ENCODE measurements at regions not wholly inside any gene's neighbourhood (a gene's known extent, or its start where the extent isn't known, plus 50 kb on each side); places are given as distances from the start of the nearest gene placed in this dataset.
"Not testable (repeated sequence)": the region's sequence is repeated elsewhere in the genome, so short reads cannot be mapped to it uniquely, and the experiment has no call there.

DNA sequence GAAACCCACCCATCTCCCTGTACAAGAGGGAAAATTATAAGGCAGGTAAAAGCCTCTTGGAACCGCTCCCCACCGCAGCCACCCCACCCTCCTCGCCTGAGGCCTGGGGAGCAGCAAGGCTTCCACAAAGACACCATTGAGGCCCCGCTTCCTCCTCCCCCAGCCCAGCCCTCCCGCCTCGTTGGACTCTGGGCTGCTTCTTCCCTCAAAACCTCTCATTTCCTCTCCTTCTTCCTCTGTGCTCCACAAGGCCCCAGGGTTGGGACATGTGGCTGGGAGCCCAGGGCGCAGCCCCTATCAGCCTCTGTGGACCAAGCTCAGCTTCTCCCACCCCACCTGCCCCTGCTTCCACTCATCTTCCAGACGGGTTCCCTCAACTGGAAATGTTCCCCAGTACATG, 185.6 kb downstream of the TBC1D2B start:
- TF ChIP-seq, protein P1, sequence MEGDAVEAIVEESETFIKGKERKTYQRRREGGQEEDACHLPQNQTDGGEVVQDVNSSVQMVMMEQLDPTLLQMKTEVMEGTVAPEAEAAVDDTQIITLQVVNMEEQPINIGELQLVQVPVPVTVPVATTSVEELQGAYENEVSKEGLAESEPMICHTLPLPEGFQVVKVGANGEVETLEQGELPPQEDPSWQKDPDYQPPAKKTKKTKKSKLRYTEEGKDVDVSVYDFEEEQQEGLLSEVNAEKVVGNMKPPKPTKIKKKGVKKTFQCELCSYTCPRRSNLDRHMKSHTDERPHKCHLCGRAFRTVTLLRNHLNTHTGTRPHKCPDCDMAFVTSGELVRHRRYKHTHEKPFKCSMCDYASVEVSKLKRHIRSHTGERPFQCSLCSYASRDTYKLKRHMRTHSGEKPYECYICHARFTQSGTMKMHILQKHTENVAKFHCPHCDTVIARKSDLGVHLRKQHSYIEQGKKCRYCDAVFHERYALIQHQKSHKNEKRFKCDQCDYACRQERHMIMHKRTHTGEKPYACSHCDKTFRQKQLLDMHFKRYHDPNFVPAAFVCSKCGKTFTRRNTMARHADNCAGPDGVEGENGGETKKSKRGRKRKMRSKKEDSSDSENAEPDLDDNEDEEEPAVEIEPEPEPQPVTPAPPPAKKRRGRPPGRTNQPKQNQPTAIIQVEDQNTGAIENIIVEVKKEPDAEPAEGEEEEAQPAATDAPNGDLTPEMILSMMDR (IDR thresholded peaks at IDR 0.05; ENCODE audit: control extremely low read depth in 1 of 3, insufficient read depth in 1 of 3, low read depth in 1 of 3, low read length in 3 of 3), result not testable (repeated sequence)
- not testable (repeated sequence) for TF ChIP-seq EZH2 (IDR thresholded peaks at IDR 0.05; ENCODE audit: low read depth, low read length, severe bottlenecking); SIN3A (conservative IDR thresholded peaks at IDR 0.05 in 1 of 2, IDR thresholded peaks at IDR 0.05 in 1 of 2; ENCODE audit: low read depth in 1 of 2, low read length in 2 of 2); EP300 (IDR thresholded peaks at IDR 0.05; ENCODE audit: borderline replicate concordance in 1 of 2, low read depth in 2 of 2, low read length in 2 of 2); KDM5A (IDR thresholded peaks at IDR 0.05; ENCODE audit: low read length); TCF12 (IDR thresholded peaks at IDR 0.05; ENCODE audit: low read depth, low read length); SP2 (IDR thresholded peaks at IDR 0.05; ENCODE audit: low read length); POLR2AphosphoS5 (IDR thresholded peaks at IDR 0.05; ENCODE audit: low read depth, low read length); BRCA1 (IDR thresholded peaks at IDR 0.05; ENCODE audit: low read depth, low read length); YY1 (IDR thresholded peaks at IDR 0.05; ENCODE audit: low read depth, low read length); SP1 (IDR thresholded peaks at IDR 0.05; ENCODE audit: low read depth, low read length)
- TF ChIP-seq, protein P2, sequence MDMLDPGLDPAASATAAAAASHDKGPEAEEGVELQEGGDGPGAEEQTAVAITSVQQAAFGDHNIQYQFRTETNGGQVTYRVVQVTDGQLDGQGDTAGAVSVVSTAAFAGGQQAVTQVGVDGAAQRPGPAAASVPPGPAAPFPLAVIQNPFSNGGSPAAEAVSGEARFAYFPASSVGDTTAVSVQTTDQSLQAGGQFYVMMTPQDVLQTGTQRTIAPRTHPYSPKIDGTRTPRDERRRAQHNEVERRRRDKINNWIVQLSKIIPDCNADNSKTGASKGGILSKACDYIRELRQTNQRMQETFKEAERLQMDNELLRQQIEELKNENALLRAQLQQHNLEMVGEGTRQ (IDR thresholded peaks at IDR 0.05; ENCODE audit: low read length), result not testable (repeated sequence)
- TF ChIP-seq, protein P3, sequence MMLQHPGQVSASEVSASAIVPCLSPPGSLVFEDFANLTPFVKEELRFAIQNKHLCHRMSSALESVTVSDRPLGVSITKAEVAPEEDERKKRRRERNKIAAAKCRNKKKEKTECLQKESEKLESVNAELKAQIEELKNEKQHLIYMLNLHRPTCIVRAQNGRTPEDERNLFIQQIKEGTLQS (IDR thresholded peaks at IDR 0.05; ENCODE audit: insufficient read depth, low read depth, low read length), result not testable (repeated sequence)

All from H1 (cell line).